ENCODE measurements at regions not wholly inside any gene's neighbourhood (a gene's known extent, or its start where the extent isn't known, plus 50 kb on each side); places are given as distances from the start of the nearest gene placed in this dataset.
"Not testable (repeated sequence)": the region's sequence is repeated elsewhere in the genome, so short reads cannot be mapped to it uniquely, and the experiment has no call there.

- no peak for DNase-seq
Measured at GRCh38 chr2:12515871-12516270, 200.9 kb upstream of the TRIB2 start.

DNA sequence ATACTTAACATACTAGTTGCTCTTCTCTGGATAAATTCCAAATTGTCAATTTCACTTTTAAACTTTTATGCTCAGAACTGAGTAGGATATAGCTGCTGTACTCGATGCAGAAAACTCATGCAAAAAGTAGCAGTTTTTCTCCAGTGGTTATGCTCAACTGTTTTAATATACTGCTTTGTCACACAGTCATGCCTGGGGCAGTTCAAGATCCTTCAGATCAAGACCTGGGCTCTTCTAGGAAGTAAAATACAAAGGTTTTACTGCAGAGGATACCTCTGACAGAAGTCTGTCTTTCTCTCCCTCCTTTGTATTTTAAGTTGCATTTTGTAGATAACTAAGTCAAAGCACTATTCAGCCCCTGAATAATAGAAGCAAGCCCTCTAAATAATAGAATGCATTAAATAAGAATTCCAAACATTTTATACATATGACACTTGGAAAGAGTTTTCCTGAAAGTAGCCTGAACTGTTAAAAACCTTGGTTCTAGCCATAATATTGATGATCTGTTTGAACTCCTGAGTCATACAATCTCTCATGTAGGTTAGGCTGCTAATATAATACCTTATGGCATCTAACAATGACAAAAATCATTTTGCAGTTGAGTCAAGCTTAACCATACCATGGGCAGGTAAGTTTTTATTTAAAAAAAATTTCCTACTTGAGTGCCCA is 183.3 kb upstream of the TRIB2 start:
- DNase-seq, result no peak

DNA sequence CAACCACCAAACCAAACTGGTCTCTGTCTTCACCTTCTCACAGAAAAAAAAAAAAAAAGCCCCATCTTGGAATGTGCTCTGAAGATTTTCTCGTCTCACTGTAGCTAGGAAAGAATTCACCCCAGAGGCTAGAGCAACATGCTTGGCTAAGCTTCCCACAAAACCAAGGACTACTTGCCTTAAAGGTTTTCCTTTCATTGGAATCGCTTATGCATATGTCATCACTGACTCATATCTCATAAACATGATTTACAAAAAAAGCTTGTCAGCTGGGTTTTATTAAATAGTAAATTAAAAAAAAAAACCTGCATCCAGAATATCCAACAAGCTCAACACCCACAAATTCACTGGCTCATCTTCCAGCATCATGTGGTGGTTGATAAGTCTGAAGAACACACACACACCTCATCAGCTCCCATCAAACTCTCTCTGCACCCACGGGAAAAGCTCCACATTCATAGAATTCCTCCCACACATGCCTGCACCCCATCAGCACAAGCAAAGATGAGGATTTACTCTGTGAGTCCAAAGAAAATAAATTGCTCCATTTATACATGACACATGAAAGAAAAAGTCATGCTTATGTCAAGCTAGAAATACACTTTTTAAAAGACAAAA is 182.0 kb upstream of the TRIB2 start:
- no peak for DNase-seq

- no peak for DNase-seq
Measured at GRCh38 chr2:12536976-12537375, 179.8 kb upstream of the TRIB2 start.

- no peak for DNase-seq
Measured at GRCh38 chr2:12538138-12538694, 178.5 kb upstream of the TRIB2 start.

- no peak for DNase-seq
Measured at GRCh38 chr2:12539336-12539735, 177.4 kb upstream of the TRIB2 start.

DNA sequence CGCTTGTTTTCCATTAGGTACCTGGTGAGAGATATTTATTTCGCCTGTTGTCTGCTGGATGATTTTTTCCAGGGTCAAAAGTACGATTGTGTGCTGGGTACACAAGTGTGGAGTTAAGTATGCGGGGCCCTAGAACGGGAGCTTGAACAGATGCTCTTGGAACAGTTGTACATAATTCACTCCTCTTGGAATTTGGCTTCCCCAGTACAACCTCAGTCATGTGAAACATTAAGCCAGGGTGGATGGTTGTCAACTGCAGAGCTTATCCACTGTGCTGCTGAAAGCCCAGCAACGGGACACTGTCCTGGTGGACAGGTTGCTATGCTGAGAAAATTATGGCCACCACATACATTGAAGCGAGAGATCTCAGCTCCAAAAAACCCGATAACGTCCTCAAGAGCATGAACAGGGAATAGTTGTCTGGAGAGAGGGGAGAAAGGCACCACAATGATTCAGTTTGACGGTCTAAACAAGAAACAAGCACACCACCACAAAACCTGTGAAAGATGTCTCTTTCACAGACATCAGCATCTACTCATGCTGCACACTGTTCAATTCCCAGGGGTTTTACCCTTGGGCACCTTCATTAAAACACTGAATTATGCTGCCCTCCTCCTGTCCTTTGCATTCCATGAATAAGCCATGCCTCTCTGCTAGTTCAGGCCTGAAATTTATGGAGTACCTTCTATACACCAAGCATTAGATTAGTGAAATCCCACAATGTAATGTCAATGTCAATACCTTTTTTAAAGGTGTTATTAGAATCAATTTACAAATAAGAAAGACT is 176.8 kb upstream of the TRIB2 start:
- DNase-seq, result no peak

- DNase-seq, result no peak
Measured at GRCh38 chr2:12543076-12543977, 173.4 kb upstream of the TRIB2 start.

DNA sequence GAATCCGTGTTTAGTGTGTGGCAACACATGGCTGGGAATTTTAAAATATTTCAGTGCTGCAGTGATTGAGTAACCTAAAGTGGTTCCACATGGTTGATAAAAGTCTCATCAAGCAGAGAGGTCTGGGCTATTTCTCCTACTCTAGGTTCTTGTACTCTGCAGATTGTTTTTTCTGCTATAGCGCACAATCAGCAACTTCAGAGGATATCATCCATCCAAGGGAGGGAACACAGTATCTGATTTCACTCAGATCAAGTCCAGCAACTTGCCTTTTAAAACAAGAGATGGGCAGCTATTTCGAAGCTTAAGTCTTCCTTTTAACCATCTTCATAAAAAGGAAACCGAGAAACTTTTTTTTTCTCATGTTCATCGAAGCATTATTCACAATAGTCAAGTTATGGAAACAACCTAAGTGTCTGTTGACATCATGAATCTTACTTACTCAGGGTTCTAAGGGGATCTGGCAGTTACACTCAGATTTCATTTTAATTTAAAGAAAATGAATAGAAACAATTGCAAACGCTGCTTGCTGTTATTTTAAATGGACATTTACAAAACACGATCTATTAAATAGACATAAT is 172.7 kb upstream of the TRIB2 start:
- DNase-seq, result no peak

- DNase-seq, result no peak
Measured at GRCh38 chr2:12547566-12548170, 169.1 kb upstream of the TRIB2 start.

GRCh38 chr2:12548906-12549305 is 167.8 kb upstream of the TRIB2 start:
- DNase-seq, result no peak

GRCh38 chr2:12549641-12550040 is 167.1 kb upstream of the TRIB2 start:
- no peak for DNase-seq

- no peak for DNase-seq
Measured at GRCh38 chr2:12552092-12552491, 164.6 kb upstream of the TRIB2 start.

DNA sequence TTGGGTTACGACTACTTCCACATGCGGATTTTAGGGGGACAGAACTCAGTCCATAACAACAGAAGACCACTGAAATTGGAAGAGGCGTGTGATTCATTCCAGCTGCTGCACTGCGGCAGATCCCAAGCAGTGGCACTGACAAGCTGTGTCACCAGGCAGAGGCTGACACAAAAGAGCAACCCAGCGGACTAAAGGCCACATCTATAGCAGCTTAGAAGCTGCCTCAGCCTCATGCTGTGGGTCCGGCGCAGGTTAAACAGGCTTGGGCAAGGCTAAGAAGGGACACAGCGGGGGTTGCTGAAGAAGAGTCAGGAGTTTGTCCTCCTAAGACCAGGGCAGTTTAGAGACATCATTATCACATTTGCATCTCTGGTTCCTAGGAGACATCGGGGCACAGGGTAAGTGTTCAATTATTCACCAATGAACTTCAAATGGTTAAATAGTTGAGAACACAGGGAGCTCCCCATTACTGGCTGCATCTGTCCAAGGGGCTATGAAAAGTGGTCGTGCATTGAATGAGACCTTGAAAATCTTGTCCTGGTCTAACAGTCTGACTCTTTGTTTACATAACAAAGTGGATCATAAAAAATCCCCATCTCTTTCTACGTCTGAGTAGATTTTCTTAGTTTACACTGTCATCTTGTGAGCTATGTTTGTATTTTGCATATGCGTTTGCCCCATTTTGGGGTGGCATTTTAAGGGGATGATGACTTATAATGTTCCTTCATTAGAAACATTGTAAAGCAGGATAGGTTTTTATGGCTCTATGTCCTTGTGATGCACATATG is 162.3 kb upstream of the TRIB2 start:
- DNase-seq, result no peak

- DNase-seq, result peak; percentile 59
Measured at GRCh38 chr2:12555012-12555645, 161.6 kb upstream of the TRIB2 start.

- DNase-seq, result peak; percentile 13
Measured at GRCh38 chr2:12556762-12557161, 160.0 kb upstream of the TRIB2 start.

GRCh38 chr2:12557688-12558087 is 159.0 kb upstream of the TRIB2 start:
- DNase-seq, result no peak

GRCh38 chr2:12558519-12558918 is 158.2 kb upstream of the TRIB2 start:
- no peak for DNase-seq

DNA sequence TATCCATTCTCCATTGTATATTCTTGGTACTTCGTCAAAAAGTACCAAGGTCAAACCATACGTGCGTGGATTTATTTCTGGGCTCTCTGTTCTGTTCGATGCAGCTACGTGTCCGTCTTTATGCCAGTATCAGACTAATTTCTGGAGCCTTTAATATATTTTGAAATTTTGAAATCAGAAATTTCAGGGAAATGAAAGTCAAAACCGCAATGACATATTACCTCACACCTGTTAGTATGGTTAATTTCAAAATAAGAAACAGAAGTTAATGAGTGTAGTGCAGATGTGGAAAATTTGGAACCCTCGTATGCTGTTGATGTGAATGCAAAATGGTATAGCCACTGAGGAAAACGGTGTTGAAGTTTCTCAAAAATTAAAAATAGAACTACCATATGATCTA is 156.1 kb upstream of the TRIB2 start:
- DNase-seq, result no peak

DNA sequence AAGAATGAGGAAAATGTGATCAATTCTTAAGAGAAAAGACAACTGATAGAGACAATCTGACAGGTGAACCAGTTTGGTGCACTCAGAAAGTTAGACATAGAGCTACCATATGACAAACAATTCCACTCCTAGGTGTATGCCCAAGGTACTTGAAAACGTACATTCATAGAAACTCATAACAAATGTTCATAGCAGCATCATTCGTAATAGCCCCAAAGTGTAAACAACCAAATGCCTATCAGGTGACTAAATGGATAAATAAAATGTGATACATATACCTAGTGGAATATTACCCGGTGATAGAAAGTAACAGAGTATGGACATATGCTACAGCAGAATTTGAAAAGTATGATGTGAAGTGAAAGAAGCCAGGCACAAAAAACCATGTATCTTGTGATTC is 149.3 kb upstream of the TRIB2 start:
- no peak for DNase-seq

- not testable (repeated sequence) for DNase-seq
Measured at GRCh38 chr2:12569510-12569909, 147.2 kb upstream of the TRIB2 start.

All from activated naive CD4-positive, alpha-beta T cell treated with Interleukin-2 at 50 U/mL for 16 hours (primary cell).